Ascending aorta (tissue), 2 donors: ENCODE measurements at regions not wholly inside any gene's neighbourhood (a gene's known extent, or its start where the extent isn't known, plus 50 kb on each side); places are given as distances from the start of the nearest gene placed in this dataset.

Source experiments
- DNase-seq, 2 donors: peaks; one replicate each; pipeline ENCODE4 v3.0.0-alpha.2; 2019; ENCODE audit warnings: low spot score in 2 of 2
- H3K27ac ChIP-seq, 2 donors: fragments of 200-600 bp; sonication (generic); one replicate each; pipeline ENCODE4 v1.5.1; 2016 to 2017; ENCODE audit warnings: mild to moderate bottlenecking in 1 of 2
- H3K27me3 ChIP-seq: fragments of 200-600 bp; sonication (generic); one replicate; pipeline ENCODE4 v1.5.1; 2017
- H3K36me3 ChIP-seq, 2 donors: fragments of 200-600 bp; sonication (generic); one replicate each; pipeline ENCODE4 v1.5.1; 2016
- H3K4me1 ChIP-seq, 2 donors: fragments of 200-600 bp; sonication (generic); one replicate each; pipeline ENCODE4 v1.5.1; 2016 to 2017; ENCODE audit warnings: mild to moderate bottlenecking in 1 of 2
- H3K4me3 ChIP-seq, 2 donors: fragments of 200-600 bp; sonication (generic); one replicate each; pipeline ENCODE4 v1.5.1; 2016 to 2017; ENCODE audit warnings: mild to moderate bottlenecking in 1 of 2
- H3K9me3 ChIP-seq, 2 donors: fragments of 200-600 bp; sonication (generic); one replicate each; pipeline ENCODE4 v1.5.1; 2016
- CTCF ChIP-seq, 3 experiments: fragments of 200-600 bp in 2 of 3; fragments of 450-650 bp in 1 of 3; sonication (generic) in 2 of 3; IDR thresholded peaks; one replicate each; pipeline ENCODE4 v1.5.1; 2016 to 2019; ENCODE audit warnings: antibody characterized with exemption in 3 of 3, mild to moderate bottlenecking in 1 of 3, moderate library complexity in 1 of 3
- intact Hi-C: fragments of 100-400 bp; cut with DNase I; formaldehyde crosslinking; loops from one replicate; pipeline ENCODE4 v1.15.1; 2023

GRCh38 chr9:134556531-134557068, 85.0 kb upstream of the COL5A1 start:
- Histone ChIP-seq H3K27ac (no peak overlapping the region), H3K27me3 (no peaks in the 10 kb centered on the region), H3K36me3 (no peaks in the 10 kb centered on the region), H3K4me3 (no peak overlapping the region), H3K9me3 (no peaks in the 10 kb centered on the region), H3K4me1 (peaks cover 3 to 17% of the 10 kb centered on the region in 2 donors)
- peak; percentile 4 to 56 for DNase-seq
- intact Hi-C loops, result no loop called here
- TF ChIP-seq CTCF (IDR thresholded peaks at IDR 0.05), result no peak

- no peaks in the 10 kb centered on the region for H3K9me3 ChIP-seq
- no peaks in the 10 kb centered on the region for H3K36me3 ChIP-seq
- no peaks in the 10 kb centered on the region for H3K27me3 ChIP-seq
- peaks cover 1 to 10% of the 10 kb centered on the region in 2 donors for H3K4me1 ChIP-seq
- intact Hi-C loops, result no loop called here
- H3K4me3 ChIP-seq, result no peak overlapping the region
- peak in 1 of 2 donors; percentile 44 for DNase-seq
- no peak overlapping the region for H3K27ac ChIP-seq
- TF ChIP-seq CTCF (IDR thresholded peaks at IDR 0.05), result no peak
These were observed 84.3 kb upstream of the COL5A1 start for GRCh38 chr9:134557331-134557730.

GRCh38 chr9:134558124-134558905, 83.3 kb upstream of the COL5A1 start:
- H3K4me3 ChIP-seq, result no peak overlapping the region
- intact Hi-C loops, result no loop called here
- no peaks in the 10 kb centered on the region for H3K27me3 ChIP-seq
- peaks cover 0 to under 1% of the 10 kb centered on the region in 2 donors for H3K4me1 ChIP-seq
- H3K9me3 ChIP-seq, result no peaks in the 10 kb centered on the region
- DNase-seq, result peak in 1 of 2 donors; percentile 43
- no peaks in the 10 kb centered on the region for H3K36me3 ChIP-seq
- no peak for TF ChIP-seq CTCF (IDR thresholded peaks at IDR 0.05)
- H3K27ac ChIP-seq, result no peak overlapping the region

GRCh38 chr9:134559013-134559412, 82.6 kb upstream of the COL5A1 start:
- no peak overlapping the region for H3K4me3 ChIP-seq
- no peaks in the 10 kb centered on the region for H3K4me1 ChIP-seq
- peak; percentile 3 to 39 for DNase-seq
- no peaks in the 10 kb centered on the region for H3K36me3 ChIP-seq
- H3K27me3 ChIP-seq, result no peaks in the 10 kb centered on the region
- no peaks in the 10 kb centered on the region for H3K9me3 ChIP-seq
- intact Hi-C loops, result no loop called here
- TF ChIP-seq CTCF (IDR thresholded peaks at IDR 0.05), result no peak
- no peak overlapping the region for H3K27ac ChIP-seq

- H3K36me3 ChIP-seq, result no peaks in the 10 kb centered on the region
- TF ChIP-seq CTCF (IDR thresholded peaks at IDR 0.05), result no peak
- H3K27ac ChIP-seq, result no peak overlapping the region
- DNase-seq, result peak; percentile 3 to 28
- no peaks in the 10 kb centered on the region for H3K4me1 ChIP-seq
- no peaks in the 10 kb centered on the region for H3K27me3 ChIP-seq
- intact Hi-C loops, result no loop called here
- no peaks in the 10 kb centered on the region for H3K9me3 ChIP-seq
- H3K4me3 ChIP-seq, result no peak overlapping the region
These were observed 81.4 kb upstream of the COL5A1 start for GRCh38 chr9:134560206-134560605.
